ENCODE measurements at regions not wholly inside any gene's neighbourhood (a gene's known extent, or its start where the extent isn't known, plus 50 kb on each side); places are given as distances from the start of the nearest gene placed in this dataset.
"Not testable (repeated sequence)": the region's sequence is repeated elsewhere in the genome, so short reads cannot be mapped to it uniquely, and the experiment has no call there.

GRCh38 chr18:47669815-47670214, 260.6 kb downstream of the SMAD2 start:
- DNase-seq: no peak

GRCh38 chr18:47658498-47658897, 272.0 kb downstream of the SMAD2 start:
- no peak for DNase-seq

- no peak for DNase-seq
Measured at GRCh38 chr18:47654988-47655387, 275.5 kb downstream of the SMAD2 start.

GRCh38 chr18:47644896-47645295, 285.6 kb downstream of the SMAD2 start:
- no peak for DNase-seq

GRCh38 chr18:47637551-47637950, 292.9 kb downstream of the SMAD2 start:
- DNase-seq: not testable (repeated sequence)

- no peak for DNase-seq
Measured at GRCh38 chr18:47635416-47635815, 295.0 kb downstream of the SMAD2 start.

- no peak for DNase-seq
Measured at GRCh38 chr18:47632970-47633635, 297.4 kb downstream of the SMAD2 start.

- no peak for DNase-seq
Measured at GRCh38 chr18:47628893-47629292, 301.6 kb downstream of the SMAD2 start.

GRCh38 chr18:47628240-47628781, 302.1 kb downstream of the SMAD2 start:
- no peak for DNase-seq

GRCh38 chr18:47627030-47627429, 303.4 kb downstream of the SMAD2 start:
- DNase-seq: no peak

- DNase-seq: no peak
Measured at GRCh38 chr18:47619771-47620448, 310.5 kb downstream of the SMAD2 start.

- no peak for DNase-seq
Measured at GRCh38 chr18:47618758-47619157, 311.7 kb downstream of the SMAD2 start.

- no peak for DNase-seq
Measured at GRCh38 chr18:47615043-47615442, 315.4 kb downstream of the SMAD2 start.

GRCh38 chr18:47613929-47614328, 316.5 kb downstream of the SMAD2 start:
- no peak for DNase-seq

GRCh38 chr18:47611649-47612048, 318.8 kb downstream of the SMAD2 start:
- no peak for DNase-seq

GRCh38 chr18:47606526-47606925, 323.9 kb downstream of the SMAD2 start:
- DNase-seq: no peak

- no peak for DNase-seq
Measured at GRCh38 chr18:47605093-47605492, 325.4 kb downstream of the SMAD2 start.

GRCh38 chr18:47604021-47604420, 326.4 kb downstream of the SMAD2 start:
- no peak for DNase-seq

GRCh38 chr18:47603158-47603557, 327.3 kb downstream of the SMAD2 start:
- no peak for DNase-seq

GRCh38 chr18:47602273-47602897, 328.1 kb downstream of the SMAD2 start:
- DNase-seq: no peak

- DNase-seq: no peak
Measured at GRCh38 chr18:47601581-47602272, 328.7 kb downstream of the SMAD2 start.

- no peak for DNase-seq
Measured at GRCh38 chr18:47595831-47596501, 334.5 kb downstream of the SMAD2 start.

- DNase-seq: no peak
Measured at GRCh38 chr18:47594621-47595086, 335.8 kb downstream of the SMAD2 start.
